ENCODE measurements at regions not wholly inside any gene's neighbourhood (a gene's known extent, or its start where the extent isn't known, plus 50 kb on each side); places are given as distances from the start of the nearest gene placed in this dataset.

- no peak for DNase-seq (ENCODE audit: low read depth)
- no peak overlapping the region for H3K4me3 ChIP-seq (ENCODE audit: control insufficient read depth, low read depth, low read length)
- TF ChIP-seq CTCF (IDR thresholded peaks at IDR 0.05; ENCODE audit: control insufficient read depth, insufficient read depth, low read depth, low read length, missing control alignments), result no peak
These were observed 793.9 kb downstream of the SEMA5A start for GRCh38 chr5:8751971-8752370.

DNA sequence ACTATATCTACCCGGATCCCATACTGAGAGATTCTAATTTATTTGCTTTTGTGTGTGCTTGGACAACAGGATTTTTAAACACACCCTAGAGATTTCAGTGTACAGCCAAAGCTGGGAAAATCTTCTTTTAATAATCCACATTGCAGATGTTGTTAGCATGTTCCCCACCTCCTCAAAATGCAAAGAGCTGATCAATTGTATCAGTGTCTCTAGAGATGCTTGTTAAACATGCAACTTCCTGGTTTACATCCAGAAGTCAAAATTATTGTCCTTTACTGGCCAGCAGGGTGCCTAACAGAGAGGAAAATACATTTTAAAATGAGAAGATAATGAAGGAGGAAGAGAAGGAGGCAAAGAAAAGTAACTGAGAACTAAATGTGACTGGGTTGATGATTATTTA is 793.3 kb downstream of the SEMA5A start:
- peak; percentile 10 for TF ChIP-seq CTCF (IDR thresholded peaks at IDR 0.05; ENCODE audit: control insufficient read depth, insufficient read depth, low read depth, low read length, missing control alignments)
- no peak overlapping the region for H3K4me3 ChIP-seq (ENCODE audit: control insufficient read depth, low read depth, low read length)
- DNase-seq (ENCODE audit: low read depth), result no peak

- no peak overlapping the region for H3K4me3 ChIP-seq (ENCODE audit: control insufficient read depth, low read depth, low read length)
- peak; percentile 14 for DNase-seq (ENCODE audit: low read depth)
- peak; percentile 69 for TF ChIP-seq CTCF (IDR thresholded peaks at IDR 0.05; ENCODE audit: control insufficient read depth, insufficient read depth, low read depth, low read length, missing control alignments)
These were observed 789.3 kb downstream of the SEMA5A start for GRCh38 chr5:8756498-8757084.

- TF ChIP-seq CTCF (IDR thresholded peaks at IDR 0.05; ENCODE audit: control insufficient read depth, insufficient read depth, low read depth, low read length, missing control alignments), result no peak
- DNase-seq (ENCODE audit: low read depth), result no peak
- H3K4me3 ChIP-seq (ENCODE audit: control insufficient read depth, low read depth, low read length), result no peak overlapping the region
These were observed 780.0 kb downstream of the SEMA5A start for GRCh38 chr5:8765886-8766285.

- no peak for TF ChIP-seq CTCF (IDR thresholded peaks at IDR 0.05; ENCODE audit: control insufficient read depth, insufficient read depth, low read depth, low read length, missing control alignments)
- no peak for DNase-seq (ENCODE audit: low read depth)
- no peak overlapping the region for H3K4me3 ChIP-seq (ENCODE audit: control insufficient read depth, low read depth, low read length)
These were observed 779.4 kb downstream of the SEMA5A start for GRCh38 chr5:8766448-8766847.

DNA sequence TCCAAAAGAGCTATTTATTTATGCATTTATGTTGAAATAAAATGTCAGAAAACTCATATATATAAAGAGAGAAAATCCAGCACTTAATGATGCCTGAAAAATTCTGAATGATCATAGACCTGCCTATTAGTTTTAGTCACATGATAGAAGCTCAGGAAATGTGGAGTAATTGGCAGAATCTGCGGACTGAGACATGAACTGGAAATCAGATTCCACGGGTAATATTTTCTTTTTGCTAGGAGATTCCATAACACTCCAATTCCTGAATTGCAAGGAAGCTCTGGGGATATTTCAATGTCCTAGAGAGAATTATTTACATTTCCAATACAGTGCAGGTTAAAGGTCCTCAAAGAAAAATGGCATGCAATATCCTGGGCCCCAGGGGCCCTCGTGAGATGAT is 778.8 kb downstream of the SEMA5A start:
- H3K4me3 ChIP-seq (ENCODE audit: control insufficient read depth, low read depth, low read length), result no peak overlapping the region
- TF ChIP-seq CTCF (IDR thresholded peaks at IDR 0.05; ENCODE audit: control insufficient read depth, insufficient read depth, low read depth, low read length, missing control alignments), result no peak
- no peak for DNase-seq (ENCODE audit: low read depth)

DNA sequence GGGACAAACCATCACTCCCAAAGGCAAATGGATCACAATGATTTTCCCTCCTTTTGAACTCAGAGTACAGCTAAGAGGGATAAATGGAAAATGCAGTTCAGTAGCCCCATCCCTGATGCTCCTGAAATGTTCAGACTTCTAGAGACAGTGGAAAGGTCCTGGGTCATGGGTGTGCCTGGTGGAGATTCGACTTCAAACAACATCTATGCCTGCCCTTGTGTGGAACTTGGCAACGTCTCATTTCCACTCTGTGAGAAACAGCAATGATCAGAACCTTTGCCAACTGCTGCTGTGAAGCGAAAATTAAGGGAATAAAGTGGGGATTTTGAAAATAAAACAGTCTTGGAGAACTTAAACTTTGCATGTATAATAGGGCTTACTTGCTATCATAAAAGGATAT is 778.1 kb downstream of the SEMA5A start:
- H3K4me3 ChIP-seq (ENCODE audit: control insufficient read depth, low read depth, low read length), result no peak overlapping the region
- no peak for TF ChIP-seq CTCF (IDR thresholded peaks at IDR 0.05; ENCODE audit: control insufficient read depth, insufficient read depth, low read depth, low read length, missing control alignments)
- DNase-seq (ENCODE audit: low read depth), result no peak
